HepG2 (cell line): ENCODE measurements at regions not wholly inside any gene's neighbourhood (a gene's known extent, or its start where the extent isn't known, plus 50 kb on each side); places are given as distances from the start of the nearest gene placed in this dataset.
A peak's percentile ranks its signal among the peaks of the same experiment; 100 is the strongest.

Experiments
- ATAC-seq: fragments of 200-7000 bp; cut with Tn5 transposase; 3 replicates; pipeline ENCODE4 v1.9.1; 2020; ENCODE audit warnings: mild to moderate bottlenecking, moderate library complexity
- BruUV-seq: library from RNA; stranded (reverse); fragments of 400-500 nt; replicated peaks from 2 replicates; lab custom pipeline; 2021; lab: Mats Ljungman, UMichigan
- CTCF ChIA-PET: fragments of 300-600 bp; formaldehyde crosslinking; extraction: SDS; loops from one replicate; lab custom pipeline; 2021; ENCODE audit warnings: low total read pairs, inconsistent platforms, low intra/inter-chr PET ratio; lab: Yijun Ruan, JAX
- POLR2A ChIA-PET: fragments of 350-600 bp; sonication (Branson Sonifier 250); formaldehyde crosslinking; loops from one replicate; lab custom pipeline; 2020; ENCODE audit warnings: antibody characterized with exemption, inconsistent platforms; lab: Yijun Ruan, JAX
- DNase-seq: peaks from one replicate; pipeline ENCODE4 v3.0.0-alpha.2; 2015; ENCODE audit warnings: low spot score
- FAIRE-seq: peaks from 3 replicates; lab custom pipeline; 2011; peaks lifted over from hg19 to GRCh38; lab: Jason Lieb, UNC
- H2AFZ ChIP-seq: one replicate; pipeline ENCODE4 v1.6.1; 2011; ENCODE audit warnings: low read length, inconsistent platforms
- H3K27ac ChIP-seq: fragments of 300-600 bp; 3 replicates; pipeline ENCODE4 v1.8.0; 2011; ENCODE audit warnings: mixed run types, mild to moderate bottlenecking, mixed read lengths, low read length, inconsistent platforms; ENCODE audit not compliant: insufficient read depth; ENCODE audit errors: extremely low read length
- H3K27me3 ChIP-seq, 2 experiments: fragments of 200-600 bp in 1 of 2; 2 replicates in 1 of 2; 3 replicates in 1 of 2; pipeline versions ENCODE4 v1.6.0 to v1.8.0; 2011; ENCODE audit warnings: low read length in 2 of 2, mild to moderate bottlenecking in 2 of 2, moderate library complexity in 2 of 2, inconsistent platforms in 1 of 2; ENCODE audit not compliant: insufficient read depth in 2 of 2, control insufficient read depth in 1 of 2
- H3K36me3 ChIP-seq, 2 experiments: fragments of 200-600 bp in 1 of 2; replicated peaks in 1 of 2; 2 replicates in 1 of 2; 3 replicates in 1 of 2; pipeline versions ENCODE4 v1.5.1 to v1.8.0; 2011; ENCODE audit warnings: low read length in 2 of 2, inconsistent platforms in 1 of 2; ENCODE audit not compliant: insufficient read depth in 2 of 2, control insufficient read depth in 1 of 2
- H3K4me1 ChIP-seq: 2 replicates; pipeline ENCODE4 v1.5.1; 2012; ENCODE audit warnings: low read length, inconsistent platforms; ENCODE audit not compliant: insufficient read depth
- H3K4me2 ChIP-seq: 2 replicates; pipeline ENCODE4 v1.6.0; 2011; ENCODE audit warnings: low read depth, low read length, inconsistent platforms
- H3K4me3 ChIP-seq, 3 experiments: fragments of 200-600 bp in 1 of 3; sonication (generic), shearing (Covaris generic) in 1 of 3; replicated peaks in 1 of 3; 2 replicates each; pipeline ENCODE4 v1.5.1; 2011 to 2016; ENCODE audit warnings: low read length in 3 of 3, inconsistent platforms in 2 of 3, low read depth in 2 of 3, mild to moderate bottlenecking in 2 of 3, control low read depth in 1 of 3, mixed read lengths in 1 of 3; ENCODE audit not compliant: insufficient read depth in 1 of 3
- H3K79me2 ChIP-seq: one replicate; pipeline ENCODE4 v1.6.1; 2011; ENCODE audit warnings: low read length, inconsistent platforms; ENCODE audit not compliant: insufficient read depth
- H3K9ac ChIP-seq: 2 replicates; pipeline ENCODE4 v1.6.0; 2011; ENCODE audit warnings: mild to moderate bottlenecking, low read depth, low read length, inconsistent platforms; ENCODE audit not compliant: insufficient read depth
- H3K9me3 ChIP-seq: 2 replicates; pipeline ENCODE4 v1.5.1; 2012; ENCODE audit warnings: mild to moderate bottlenecking, low read length
- H4K20me1 ChIP-seq: 2 replicates; pipeline ENCODE4 v1.6.0; 2011; ENCODE audit warnings: inconsistent platforms, mild to moderate bottlenecking, low read length, moderate library complexity; ENCODE audit not compliant: insufficient read depth
- ARID4A ChIP-seq: sonication (generic); formaldehyde crosslinking; IDR thresholded peaks from 2 replicates; pipeline ENCODE4 v1.5.0; 2020; ENCODE audit warnings: mild to moderate bottlenecking, missing genetic modification reagents, borderline replicate concordance
- CEBPB ChIP-seq: IDR thresholded peaks from 2 replicates; pipeline ENCODE4 v1.6.1; 2011; ENCODE audit warnings: low read depth, low read length, improper control_type of control experiment, borderline replicate concordance
- ETS1 ChIP-seq: sonication (generic); formaldehyde crosslinking; IDR thresholded peaks from 2 replicates; pipeline ENCODE4 v1.4.0; 2020; ENCODE audit warnings: missing genetic modification reagents
- GTF2F1 ChIP-seq: fragments of 150-350 bp; IDR thresholded peaks from 2 replicates; pipeline ENCODE4 v1.6.1; 2014; ENCODE audit warnings: low read length
- KDM5B ChIP-seq: sonication (generic); formaldehyde crosslinking; IDR thresholded peaks from 2 replicates; pipeline ENCODE4 v1.4.0; 2020; ENCODE audit warnings: missing genetic modification reagents, mild to moderate bottlenecking, borderline replicate concordance
- KLF9 ChIP-seq: IDR thresholded peaks from 2 replicates; pipeline ENCODE4 v1.6.1; 2016; ENCODE audit warnings: low read depth
- MYNN ChIP-seq: sonication (generic); formaldehyde crosslinking; IDR thresholded peaks from 2 replicates; pipeline ENCODE4 v1.4.0; 2020; ENCODE audit warnings: mild to moderate bottlenecking, low read depth, missing genetic modification reagents
- PHF20 ChIP-seq: sonication (generic); formaldehyde crosslinking; IDR thresholded peaks from 2 replicates; pipeline ENCODE4 v1.5.0; 2020; ENCODE audit warnings: mild to moderate bottlenecking, missing genetic modification reagents
- SRF ChIP-seq: IDR thresholded peaks from 2 replicates; pipeline ENCODE4 v1.6.1; 2011; ENCODE audit warnings: mild to moderate bottlenecking, low read depth, low read length, moderate library complexity
- SRSF4 ChIP-seq: fragments of 200-400 bp; formaldehyde crosslinking; IDR thresholded peaks from one replicate; pipeline ENCODE4 v1.6.1; 2018; ENCODE audit warnings: mild to moderate bottlenecking, low read depth, low read length, moderate library complexity; ENCODE audit not compliant: poor library complexity, severe bottlenecking
- ZMAT3 ChIP-seq: sonication (generic); formaldehyde crosslinking; conservative IDR thresholded peaks from 2 replicates; pipeline ENCODE4 v1.7.0; 2021; ENCODE audit warnings: missing genetic modification reagents
- ZNF225 ChIP-seq: sonication (generic); formaldehyde crosslinking; IDR thresholded peaks from 2 replicates; pipeline ENCODE4 v1.4.0; 2020; ENCODE audit warnings: mild to moderate bottlenecking, missing genetic modification reagents
- ZNF383 ChIP-seq: sonication (generic); formaldehyde crosslinking; IDR thresholded peaks from 2 replicates; pipeline ENCODE4 v1.4.0; 2020; ENCODE audit warnings: missing genetic modification reagents, mild to moderate bottlenecking, borderline replicate concordance
- ZNF644 ChIP-seq: IDR thresholded peaks from 2 replicates; pipeline ENCODE4 v1.6.1; 2016; ENCODE audit warnings: low read depth
- WGBS: methylation state at CpG from one replicate; pipeline ENCODE4 v1.1.6; 2017; ENCODE audit warnings: low lambda C conversion rate; 5-methylcytosine and 5-hydroxymethylcytosine counted together
- in situ Hi-C: cut with HindIII; loops from 2 replicates; pipeline ENCODE4 v1.10.0; 2017; ENCODE audit warnings: low pct_unique_long_range_greater_than_20kb; ENCODE audit not compliant: extremely low pct_ligation_motif_present
- intact Hi-C: fragments of 100-400 bp; cut with micrococcal nuclease; formaldehyde crosslinking; loops from one replicate; pipeline ENCODE4 v1.10.0; 2022; ENCODE audit not compliant: unreplicated experiment

- TF ChIP-seq ZNF383 (CRISPR knock-in tag) (no peak), ZMAT3 (CRISPR knock-in tag) (no peak)
Measured at GRCh38 chr5:98594098-98594497, 179.4 kb upstream of the RGMB start (continued).

- no peak overlapping the region for H3K4me3 ChIP-seq
- H3K9ac ChIP-seq: no peak overlapping the region
- no TSS peak for BruUV-seq
- FAIRE-seq (no peak), ATAC-seq (no peak), DNase-seq (no peak)
- no peaks in the 10 kb centered on the region for H3K27me3 ChIP-seq
- CTCF ChIA-PET: no interaction called here
- no peaks in the 10 kb centered on the region for H3K4me1 ChIP-seq
- TF ChIP-seq CEBPB (peak; percentile 72), PHF20 (CRISPR knock-in tag) (no peak)
- H4K20me1 ChIP-seq: no peaks in the 10 kb centered on the region
- H3K36me3 ChIP-seq: no peaks in the 10 kb centered on the region
- no peaks in the 10 kb centered on the region for H3K79me2 ChIP-seq
- POLR2A ChIA-PET: no interaction called here
- in situ Hi-C loops: no loop called here
- H2AFZ ChIP-seq: no peak overlapping the region
- WGBS: 57% methylated on average over 1 of the region's 1 CpG
- no peak overlapping the region for H3K27ac ChIP-seq
- intact Hi-C loops: no loop called here
- H3K9me3 ChIP-seq: no peaks in the 10 kb centered on the region
- H3K4me2 ChIP-seq: no peak overlapping the region
Measured at GRCh38 chr5:98599016-98599415, 174.4 kb upstream of the RGMB start.

- no peak for FAIRE-seq
- no peak overlapping the region for H3K9ac ChIP-seq
- H3K4me3 ChIP-seq: no peak overlapping the region
- BruUV-seq: no TSS peak
- no peak overlapping the region for H2AFZ ChIP-seq
- no peaks in the 10 kb centered on the region for H3K9me3 ChIP-seq
- in situ Hi-C loops: no loop called here
- CTCF ChIA-PET: no interaction called here
- TF ChIP-seq ZNF644 (no peak), KLF9 (CRISPR knock-in tag) (no peak), MYNN (no peak), GTF2F1 (no peak), ZNF225 (CRISPR knock-in tag) (no peak), ETS1 (CRISPR knock-in tag) (no peak), ARID4A (CRISPR knock-in tag) (no peak), SRF (no peak), SRSF4 (no peak), KDM5B (no peak)
- TF ChIP-seq, all 625 proteins: peak for 0
- intact Hi-C loops: no loop called here
- Histone ChIP-seq H4K20me1 (no peaks in the 10 kb centered on the region), H3K36me3 (no peaks in the 10 kb centered on the region), H3K4me2 (no peak overlapping the region), H3K79me2 (no peaks in the 10 kb centered on the region), H3K27ac (no peak overlapping the region), H3K27me3 (no peaks in the 10 kb centered on the region), H3K4me1 (no peaks in the 10 kb centered on the region)
- ATAC-seq (no peak), DNase-seq (no peak)
- POLR2A ChIA-PET: no interaction called here
Measured at GRCh38 chr5:98602534-98603112, 170.8 kb upstream of the RGMB start.
